Activated CD8-positive, alpha-beta T cell treated with anti-CD3 and anti-CD28 coated beads, Interleukin-2, amount 10 ng/mL, durations not matched to agents 7 days and 5 days (primary cell): ENCODE measurements at regions not wholly inside any gene's neighbourhood (a gene's known extent, or its start where the extent isn't known, plus 50 kb on each side); places are given as distances from the start of the nearest gene placed in this dataset.

Experiments used
- ATAC-seq: fragments of 150-1000 bp; cut with Tn5 transposase; one replicate; pipeline ENCODE4 v1.10.0; 2021; ENCODE audit warnings: moderate library complexity
- CTCF ChIA-PET: fragments of 350-600 bp; sonication (Branson Sonifier 250); formaldehyde crosslinking; loops from one replicate; lab custom pipeline; 2021; ENCODE audit warnings: antibody characterized with exemption; lab: Charles Lee
- POLR2A ChIA-PET: fragments of 350-600 bp; sonication (Branson Sonifier 250); formaldehyde crosslinking; loops from one replicate; lab custom pipeline; 2021; ENCODE audit warnings: antibody characterized with exemption; lab: Charles Lee
- DNase-seq: peaks from one replicate; pipeline ENCODE4 v3.0.0-alpha.2; 2020
- H3K27ac Mint-ChIP-seq: one replicate; pipeline ENCODE4 v1.8.0; 2021; ENCODE audit warnings: mild to moderate bottlenecking, mixed read lengths
- H3K27me3 Mint-ChIP-seq: one replicate; pipeline ENCODE4 v1.8.0; 2021; ENCODE audit warnings: low read depth, mixed read lengths
- H3K36me3 Mint-ChIP-seq: one replicate; pipeline ENCODE4 v1.8.0; 2021; ENCODE audit warnings: low read depth, mixed read lengths
- H3K4me1 Mint-ChIP-seq: one replicate; pipeline ENCODE4 v1.8.0; 2021; ENCODE audit warnings: low read depth, mixed read lengths
- H3K4me3 Mint-ChIP-seq: one replicate; pipeline ENCODE4 v1.8.0; 2021; ENCODE audit warnings: mild to moderate bottlenecking, mixed read lengths
- H3K9me3 Mint-ChIP-seq: one replicate; pipeline ENCODE4 v1.8.0; 2022; ENCODE audit warnings: mixed read lengths; ENCODE audit not compliant: insufficient read depth

- H3K4me3 Mint-ChIP-seq = no peak overlapping the region
- peaks cover 16% of the 10 kb centered on the region for H3K27me3 Mint-ChIP-seq
- ChIA-PET POLR2A (no interaction called here), CTCF (no interaction called here)
- H3K36me3 Mint-ChIP-seq = no peaks in the 10 kb centered on the region
- no peaks in the 10 kb centered on the region for H3K9me3 Mint-ChIP-seq
- no peaks in the 10 kb centered on the region for H3K4me1 Mint-ChIP-seq
- no peak for DNase-seq
- ATAC-seq = no peak
- no peak overlapping the region for H3K27ac Mint-ChIP-seq
These were observed 142.0 kb downstream of the COL6A3 start for GRCh38 chr2:237271698-237272652.
